GM23338 (cell line): ENCODE measurements at regions not wholly inside any gene's neighbourhood (a gene's known extent, or its start where the extent isn't known, plus 50 kb on each side); places are given as distances from the start of the nearest gene placed in this dataset.

ENCODE experiments used
- ATAC-seq: fragments of 200-7000 bp; cut with Tn5 transposase; 3 replicates; pipeline ENCODE4 v1.9.1; 2020
- DNase-seq: peaks from one replicate; pipeline ENCODE4 v3.0.0-alpha.2; 2015; ENCODE audit warnings: low spot score
- H2AFZ ChIP-seq: fragments of 200-600 bp; sonication (generic); 2 replicates; pipeline ENCODE4 v1.8.0; 2016; ENCODE audit warnings: antibody characterized with exemption, mild to moderate bottlenecking, moderate library complexity
- H3F3A ChIP-seq: fragments of 200-600 bp; sonication (generic); replicated peaks from 2 replicates; pipeline ENCODE4 v1.8.0; 2017; ENCODE audit warnings: antibody characterized with exemption, mixed run types, low read depth
- H3K27ac ChIP-seq: fragments of 200-600 bp; sonication (generic); 2 replicates; pipeline ENCODE4 v1.6.1; 2016; ENCODE audit warnings: low read depth
- H3K27me3 ChIP-seq: fragments of 200-600 bp; sonication (generic); 2 replicates; pipeline ENCODE4 v1.8.0; 2016; ENCODE audit warnings: mild to moderate bottlenecking, mixed run types, moderate library complexity; ENCODE audit not compliant: insufficient read depth
- H3K36me3 ChIP-seq: fragments of 200-600 bp; sonication (generic); 2 replicates; pipeline ENCODE4 v1.8.0; 2016; ENCODE audit warnings: mild to moderate bottlenecking; ENCODE audit not compliant: insufficient read depth
- H3K4me1 ChIP-seq: fragments of 200-600 bp; sonication (generic); 2 replicates; pipeline ENCODE4 v1.8.0; 2016; ENCODE audit warnings: mild to moderate bottlenecking, moderate library complexity; ENCODE audit not compliant: insufficient read depth
- H3K4me2 ChIP-seq: fragments of 200-600 bp; sonication (generic); 2 replicates; pipeline ENCODE4 v1.7.1; 2017; ENCODE audit warnings: mixed run types
- H3K4me3 ChIP-seq: fragments of 200-600 bp; sonication (generic); 2 replicates; pipeline ENCODE4 v1.6.1; 2016; ENCODE audit warnings: mixed run types
- H3K79me2 ChIP-seq: fragments of 200-600 bp; sonication (generic); replicated peaks from 2 replicates; pipeline ENCODE4 v1.8.0; 2017; ENCODE audit warnings: mild to moderate bottlenecking; ENCODE audit not compliant: insufficient read depth
- H3K9me2 ChIP-seq: fragments of 200-600 bp; sonication (generic); 2 replicates; pipeline ENCODE4 v1.8.0; 2017; ENCODE audit not compliant: insufficient read depth
- H4K20me1 ChIP-seq: fragments of 200-600 bp; sonication (generic); replicated peaks from 2 replicates; pipeline ENCODE4 v1.8.0; 2017; ENCODE audit warnings: mild to moderate bottlenecking; ENCODE audit not compliant: insufficient read depth
- H3K27ac Mint-ChIP-seq: 2 replicates; pipeline ENCODE4 v1.8.0; 2020; ENCODE audit warnings: inconsistent platforms, mild to moderate bottlenecking, moderate library complexity, mixed read lengths
- H3K27me3 Mint-ChIP-seq: 3 replicates; pipeline ENCODE4 v1.8.0; 2022; ENCODE audit warnings: low read depth, mild to moderate bottlenecking, moderate library complexity, mixed read lengths, inconsistent platforms; ENCODE audit not compliant: insufficient read depth, poor library complexity
- H3K36me3 Mint-ChIP-seq: 3 replicates; pipeline ENCODE4 v1.8.0; 2021; ENCODE audit warnings: low read depth, mild to moderate bottlenecking, inconsistent platforms, moderate library complexity, mixed read lengths
- H3K4me1 Mint-ChIP-seq: 3 replicates; pipeline ENCODE4 v1.8.0; 2020; ENCODE audit warnings: mild to moderate bottlenecking, inconsistent platforms, mixed read lengths
- H3K4me3 Mint-ChIP-seq: 3 replicates; pipeline ENCODE4 v1.8.0; 2021; ENCODE audit warnings: moderate library complexity, mild to moderate bottlenecking, inconsistent platforms, mixed read lengths
- H3K9me3 Mint-ChIP-seq: 3 replicates; pipeline ENCODE4 v1.8.0; 2020; ENCODE audit warnings: moderate library complexity, mild to moderate bottlenecking, inconsistent platforms, mixed read lengths
- CREB1 ChIP-seq: fragments of 250-450 bp; sonication (Bioruptor Pico); IDR thresholded peaks from 2 replicates; pipeline ENCODE4 v1.5.0; 2020; ENCODE audit warnings: low read depth, mild to moderate bottlenecking, moderate library complexity
- EZH2 ChIP-seq: fragments of 200-600 bp; sonication (generic); IDR thresholded peaks from one replicate; pipeline ENCODE4 v1.8.0; 2017; ENCODE audit warnings: antibody characterized with exemption, mild to moderate bottlenecking, low read depth; ENCODE audit not compliant: unreplicated experiment
- EZH2phosphoT487 ChIP-seq: fragments of 200-600 bp; sonication (generic); IDR thresholded peaks from one replicate; pipeline ENCODE4 v1.8.1; 2018; ENCODE audit warnings: antibody characterized with exemption; ENCODE audit not compliant: unreplicated experiment
- JUNB ChIP-seq: IDR thresholded peaks from one replicate; pipeline ENCODE4 v1.6.1; 2016; ENCODE audit warnings: antibody characterized with exemption; ENCODE audit not compliant: unreplicated experiment
- NANOG ChIP-seq: IDR thresholded peaks from 2 replicates; pipeline ENCODE4 v1.6.1; 2016; ENCODE audit warnings: antibody characterized with exemption, borderline replicate concordance
- POLR2AphosphoS5 ChIP-seq: IDR thresholded peaks from 2 replicates; pipeline ENCODE4 v1.6.1; 2016; ENCODE audit warnings: antibody characterized with exemption, low read depth
- STAT1 ChIP-seq: IDR thresholded peaks from one replicate; pipeline ENCODE4 v1.6.1; 2016; ENCODE audit warnings: antibody characterized with exemption; ENCODE audit not compliant: unreplicated experiment
- ZNF114 ChIP-seq: fragments of 250-450 bp; sonication (Bioruptor Pico); IDR thresholded peaks from 2 replicates; pipeline ENCODE4 v1.5.0; 2020; ENCODE audit warnings: mild to moderate bottlenecking, moderate library complexity
- ZNF331 ChIP-seq: fragments of 250-450 bp; sonication (Bioruptor Pico); IDR thresholded peaks from 2 replicates; pipeline ENCODE4 v1.5.0; 2020; ENCODE audit warnings: low read depth, mild to moderate bottlenecking, moderate library complexity
- TF ChIP-seq, protein P1 (sequence below): IDR thresholded peaks from 2 replicates; pipeline ENCODE4 v1.6.1; 2016; ENCODE audit warnings: antibody characterized with exemption
- TF ChIP-seq, protein P2 (sequence below), 2 experiments: fragments of 200-600 bp in 1 of 2; sonication (generic) in 1 of 2; conservative IDR thresholded peaks; 2 replicates each; pipeline versions ENCODE4 v1.5.1 to v1.6.1; 2016 to 2017; ENCODE audit warnings: antibody characterized with exemption in 2 of 2, low read depth in 2 of 2, mild to moderate bottlenecking in 2 of 2, moderate library complexity in 1 of 2
- TF ChIP-seq, protein P3 (sequence below): IDR thresholded peaks from one replicate; pipeline ENCODE4 v1.6.1; 2018; ENCODE audit warnings: antibody characterized with exemption; ENCODE audit not compliant: unreplicated experiment
- TF ChIP-seq, protein P4 (sequence below): fragments of 250-450 bp; sonication (Bioruptor Pico); IDR thresholded peaks from 2 replicates; pipeline ENCODE4 v1.5.0; 2020; ENCODE audit warnings: mild to moderate bottlenecking, moderate library complexity

DNA sequence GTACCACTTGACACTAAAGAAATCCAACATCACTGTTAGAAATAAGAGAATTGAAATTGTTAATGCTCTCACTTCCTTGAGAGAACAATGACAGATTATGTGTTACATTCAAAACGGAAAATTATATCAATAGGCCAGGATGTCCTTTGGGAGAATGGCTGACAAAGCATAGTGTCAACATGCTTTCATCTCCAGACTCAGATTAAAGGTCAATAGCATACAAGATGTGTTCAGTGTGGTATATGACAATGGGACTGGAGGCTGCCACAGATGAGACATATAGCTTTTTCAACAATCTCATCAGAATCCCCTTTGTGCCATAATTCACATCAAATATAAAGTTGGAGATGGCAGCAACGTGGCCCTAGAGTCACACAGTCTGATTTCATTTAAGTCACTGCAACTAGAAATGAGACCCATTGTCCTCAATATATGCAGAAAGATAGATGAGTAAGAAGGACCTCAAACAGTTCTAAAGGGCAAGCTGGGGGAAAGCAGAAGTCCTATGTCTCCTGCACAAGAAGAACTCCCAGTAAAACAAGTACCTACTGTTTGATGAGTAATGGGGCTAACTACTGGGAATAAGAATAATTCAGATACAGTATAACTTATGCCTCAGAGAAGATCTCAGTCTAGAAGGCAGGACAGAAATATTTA lies 327.9 kb downstream of the TTLL7 start:
- Histone ChIP-seq H3F3A (no peaks in the 10 kb centered on the region), H2AFZ (no peak overlapping the region), H3K27me3 (no peaks in the 10 kb centered on the region), H3K79me2 (no peaks in the 10 kb centered on the region), H4K20me1 (no peaks in the 10 kb centered on the region), H3K36me3 (no peaks in the 10 kb centered on the region), H3K9me2 (peaks cover 4% of the 10 kb centered on the region; the same call in 1 of the 2 replicates), H3K4me3 (no peak overlapping the region), H3K4me2 (no peak overlapping the region), H3K4me1 (no peaks in the 10 kb centered on the region), H3K27ac (no peak overlapping the region)
- Mint-ChIP-seq H3K36me3 (peaks cover 6% of the 10 kb centered on the region), H3K9me3 (peaks cover 6% of the 10 kb centered on the region), H3K27ac (no peak overlapping the region), H3K27me3 (peaks cover 3% of the 10 kb centered on the region), H3K4me3 (no peak overlapping the region), H3K4me1 (peaks cover 2% of the 10 kb centered on the region; the same call in 2 of the 3 replicates)
- ATAC-seq (no peak), DNase-seq (no peak)
- TF ChIP-seq EZH2phosphoT487 (no peak), POLR2AphosphoS5 (no peak), EZH2 (no peak), ZNF114 (CRISPR knock-in tag) (no peak), JUNB (no peak), CREB1 (CRISPR knock-in tag) (no peak), ZNF331 (CRISPR knock-in tag) (no peak), STAT1 (no peak), NANOG (no peak)
- TF ChIP-seq, protein P1, sequence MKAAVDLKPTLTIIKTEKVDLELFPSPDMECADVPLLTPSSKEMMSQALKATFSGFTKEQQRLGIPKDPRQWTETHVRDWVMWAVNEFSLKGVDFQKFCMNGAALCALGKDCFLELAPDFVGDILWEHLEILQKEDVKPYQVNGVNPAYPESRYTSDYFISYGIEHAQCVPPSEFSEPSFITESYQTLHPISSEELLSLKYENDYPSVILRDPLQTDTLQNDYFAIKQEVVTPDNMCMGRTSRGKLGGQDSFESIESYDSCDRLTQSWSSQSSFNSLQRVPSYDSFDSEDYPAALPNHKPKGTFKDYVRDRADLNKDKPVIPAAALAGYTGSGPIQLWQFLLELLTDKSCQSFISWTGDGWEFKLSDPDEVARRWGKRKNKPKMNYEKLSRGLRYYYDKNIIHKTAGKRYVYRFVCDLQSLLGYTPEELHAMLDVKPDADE = no peak
- TF ChIP-seq, protein P2, sequence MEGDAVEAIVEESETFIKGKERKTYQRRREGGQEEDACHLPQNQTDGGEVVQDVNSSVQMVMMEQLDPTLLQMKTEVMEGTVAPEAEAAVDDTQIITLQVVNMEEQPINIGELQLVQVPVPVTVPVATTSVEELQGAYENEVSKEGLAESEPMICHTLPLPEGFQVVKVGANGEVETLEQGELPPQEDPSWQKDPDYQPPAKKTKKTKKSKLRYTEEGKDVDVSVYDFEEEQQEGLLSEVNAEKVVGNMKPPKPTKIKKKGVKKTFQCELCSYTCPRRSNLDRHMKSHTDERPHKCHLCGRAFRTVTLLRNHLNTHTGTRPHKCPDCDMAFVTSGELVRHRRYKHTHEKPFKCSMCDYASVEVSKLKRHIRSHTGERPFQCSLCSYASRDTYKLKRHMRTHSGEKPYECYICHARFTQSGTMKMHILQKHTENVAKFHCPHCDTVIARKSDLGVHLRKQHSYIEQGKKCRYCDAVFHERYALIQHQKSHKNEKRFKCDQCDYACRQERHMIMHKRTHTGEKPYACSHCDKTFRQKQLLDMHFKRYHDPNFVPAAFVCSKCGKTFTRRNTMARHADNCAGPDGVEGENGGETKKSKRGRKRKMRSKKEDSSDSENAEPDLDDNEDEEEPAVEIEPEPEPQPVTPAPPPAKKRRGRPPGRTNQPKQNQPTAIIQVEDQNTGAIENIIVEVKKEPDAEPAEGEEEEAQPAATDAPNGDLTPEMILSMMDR (conservative IDR thresholded peaks at IDR 0.05; ENCODE audit: low read depth in 2 of 2) = no peak
- TF ChIP-seq, protein P3, sequence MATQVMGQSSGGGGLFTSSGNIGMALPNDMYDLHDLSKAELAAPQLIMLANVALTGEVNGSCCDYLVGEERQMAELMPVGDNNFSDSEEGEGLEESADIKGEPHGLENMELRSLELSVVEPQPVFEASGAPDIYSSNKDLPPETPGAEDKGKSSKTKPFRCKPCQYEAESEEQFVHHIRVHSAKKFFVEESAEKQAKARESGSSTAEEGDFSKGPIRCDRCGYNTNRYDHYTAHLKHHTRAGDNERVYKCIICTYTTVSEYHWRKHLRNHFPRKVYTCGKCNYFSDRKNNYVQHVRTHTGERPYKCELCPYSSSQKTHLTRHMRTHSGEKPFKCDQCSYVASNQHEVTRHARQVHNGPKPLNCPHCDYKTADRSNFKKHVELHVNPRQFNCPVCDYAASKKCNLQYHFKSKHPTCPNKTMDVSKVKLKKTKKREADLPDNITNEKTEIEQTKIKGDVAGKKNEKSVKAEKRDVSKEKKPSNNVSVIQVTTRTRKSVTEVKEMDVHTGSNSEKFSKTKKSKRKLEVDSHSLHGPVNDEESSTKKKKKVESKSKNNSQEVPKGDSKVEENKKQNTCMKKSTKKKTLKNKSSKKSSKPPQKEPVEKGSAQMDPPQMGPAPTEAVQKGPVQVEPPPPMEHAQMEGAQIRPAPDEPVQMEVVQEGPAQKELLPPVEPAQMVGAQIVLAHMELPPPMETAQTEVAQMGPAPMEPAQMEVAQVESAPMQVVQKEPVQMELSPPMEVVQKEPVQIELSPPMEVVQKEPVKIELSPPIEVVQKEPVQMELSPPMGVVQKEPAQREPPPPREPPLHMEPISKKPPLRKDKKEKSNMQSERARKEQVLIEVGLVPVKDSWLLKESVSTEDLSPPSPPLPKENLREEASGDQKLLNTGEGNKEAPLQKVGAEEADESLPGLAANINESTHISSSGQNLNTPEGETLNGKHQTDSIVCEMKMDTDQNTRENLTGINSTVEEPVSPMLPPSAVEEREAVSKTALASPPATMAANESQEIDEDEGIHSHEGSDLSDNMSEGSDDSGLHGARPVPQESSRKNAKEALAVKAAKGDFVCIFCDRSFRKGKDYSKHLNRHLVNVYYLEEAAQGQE = no peak
- TF ChIP-seq, protein P4, sequence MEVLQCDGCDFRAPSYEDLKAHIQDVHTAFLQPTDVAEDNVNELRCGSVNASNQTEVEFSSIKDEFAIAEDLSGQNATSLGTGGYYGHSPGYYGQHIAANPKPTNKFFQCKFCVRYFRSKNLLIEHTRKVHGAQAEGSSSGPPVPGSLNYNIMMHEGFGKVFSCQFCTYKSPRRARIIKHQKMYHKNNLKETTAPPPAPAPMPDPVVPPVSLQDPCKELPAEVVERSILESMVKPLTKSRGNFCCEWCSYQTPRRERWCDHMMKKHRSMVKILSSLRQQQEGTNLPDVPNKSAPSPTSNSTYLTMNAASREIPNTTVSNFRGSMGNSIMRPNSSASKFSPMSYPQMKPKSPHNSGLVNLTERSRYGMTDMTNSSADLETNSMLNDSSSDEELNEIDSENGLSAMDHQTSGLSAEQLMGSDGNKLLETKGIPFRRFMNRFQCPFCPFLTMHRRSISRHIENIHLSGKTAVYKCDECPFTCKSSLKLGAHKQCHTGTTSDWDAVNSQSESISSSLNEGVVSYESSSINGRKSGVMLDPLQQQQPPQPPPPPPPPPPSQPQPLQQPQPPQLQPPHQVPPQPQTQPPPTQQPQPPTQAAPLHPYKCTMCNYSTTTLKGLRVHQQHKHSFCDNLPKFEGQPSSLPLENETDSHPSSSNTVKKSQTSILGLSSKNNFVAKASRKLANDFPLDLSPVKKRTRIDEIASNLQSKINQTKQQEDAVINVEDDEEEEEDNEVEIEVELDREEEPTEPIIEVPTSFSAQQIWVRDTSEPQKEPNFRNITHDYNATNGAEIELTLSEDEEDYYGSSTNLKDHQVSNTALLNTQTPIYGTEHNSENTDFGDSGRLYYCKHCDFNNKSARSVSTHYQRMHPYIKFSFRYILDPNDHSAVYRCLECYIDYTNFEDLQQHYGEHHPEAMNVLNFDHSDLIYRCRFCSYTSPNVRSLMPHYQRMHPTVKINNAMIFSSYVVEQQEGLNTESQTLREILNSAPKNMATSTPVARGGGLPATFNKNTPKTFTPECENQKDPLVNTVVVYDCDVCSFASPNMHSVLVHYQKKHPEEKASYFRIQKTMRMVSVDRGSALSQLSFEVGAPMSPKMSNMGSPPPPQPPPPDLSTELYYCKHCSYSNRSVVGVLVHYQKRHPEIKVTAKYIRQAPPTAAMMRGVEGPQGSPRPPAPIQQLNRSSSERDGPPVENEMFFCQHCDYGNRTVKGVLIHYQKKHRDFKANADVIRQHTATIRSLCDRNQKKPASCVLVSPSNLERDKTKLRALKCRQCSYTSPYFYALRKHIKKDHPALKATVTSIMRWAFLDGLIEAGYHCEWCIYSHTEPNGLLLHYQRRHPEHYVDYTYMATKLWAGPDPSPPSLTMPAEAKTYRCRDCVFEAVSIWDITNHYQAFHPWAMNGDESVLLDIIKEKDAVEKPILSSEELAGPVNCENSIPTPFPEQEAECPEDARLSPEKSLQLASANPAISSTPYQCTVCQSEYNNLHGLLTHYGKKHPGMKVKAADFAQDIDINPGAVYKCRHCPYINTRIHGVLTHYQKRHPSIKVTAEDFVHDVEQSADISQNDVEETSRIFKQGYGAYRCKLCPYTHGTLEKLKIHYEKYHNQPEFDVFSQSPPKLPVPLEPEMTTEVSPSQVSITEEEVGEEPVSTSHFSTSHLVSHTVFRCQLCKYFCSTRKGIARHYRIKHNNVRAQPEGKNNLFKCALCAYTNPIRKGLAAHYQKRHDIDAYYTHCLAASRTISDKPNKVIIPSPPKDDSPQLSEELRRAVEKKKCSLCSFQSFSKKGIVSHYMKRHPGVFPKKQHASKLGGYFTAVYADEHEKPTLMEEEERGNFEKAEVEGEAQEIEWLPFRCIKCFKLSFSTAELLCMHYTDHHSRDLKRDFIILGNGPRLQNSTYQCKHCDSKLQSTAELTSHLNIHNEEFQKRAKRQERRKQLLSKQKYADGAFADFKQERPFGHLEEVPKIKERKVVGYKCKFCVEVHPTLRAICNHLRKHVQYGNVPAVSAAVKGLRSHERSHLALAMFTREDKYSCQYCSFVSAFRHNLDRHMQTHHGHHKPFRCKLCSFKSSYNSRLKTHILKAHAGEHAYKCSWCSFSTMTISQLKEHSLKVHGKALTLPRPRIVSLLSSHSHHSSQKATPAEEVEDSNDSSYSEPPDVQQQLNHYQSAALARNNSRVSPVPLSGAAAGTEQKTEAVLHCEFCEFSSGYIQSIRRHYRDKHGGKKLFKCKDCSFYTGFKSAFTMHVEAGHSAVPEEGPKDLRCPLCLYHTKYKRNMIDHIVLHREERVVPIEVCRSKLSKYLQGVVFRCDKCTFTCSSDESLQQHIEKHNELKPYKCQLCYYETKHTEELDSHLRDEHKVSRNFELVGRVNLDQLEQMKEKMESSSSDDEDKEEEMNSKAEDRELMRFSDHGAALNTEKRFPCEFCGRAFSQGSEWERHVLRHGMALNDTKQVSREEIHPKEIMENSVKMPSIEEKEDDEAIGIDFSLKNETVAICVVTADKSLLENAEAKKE (CRISPR knock-in tag) = no peak
